ENCODE measurements at regions not wholly inside any gene's neighbourhood (a gene's known extent, or its start where the extent isn't known, plus 50 kb on each side); places are given as distances from the start of the nearest gene placed in this dataset.

DNA sequence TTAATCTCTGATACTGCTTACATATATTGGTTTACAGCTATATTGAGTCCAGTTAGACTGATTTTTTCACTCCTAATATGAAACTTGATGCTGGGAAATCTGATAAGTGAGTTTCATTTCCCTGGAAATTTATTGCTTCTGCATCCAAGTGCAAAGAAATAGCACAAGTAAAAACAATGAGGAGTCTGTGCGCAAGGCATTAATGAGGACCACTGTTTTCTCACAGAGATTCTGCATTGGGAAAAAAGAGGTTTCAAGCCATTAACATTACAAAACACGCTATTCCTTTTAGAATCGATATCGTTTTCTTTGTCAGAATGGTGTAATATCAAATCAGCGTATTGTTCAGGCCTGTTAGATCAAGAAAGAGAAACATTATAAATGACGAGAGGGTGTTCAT lies 723.3 kb upstream of the ARRDC4 start (continued):
- TF ChIP-seq ZBTB8A (IDR thresholded peaks at IDR 0.05; ENCODE audit: partially characterized antibody) (no peak), FOXA3 (CRISPR knock-in tag; conservative IDR thresholded peaks at IDR 0.05 in 1 of 2, IDR thresholded peaks at IDR 0.05 in 1 of 2) (no peak), CSDE1 (IDR thresholded peaks at IDR 0.05) (no peak)

DNA sequence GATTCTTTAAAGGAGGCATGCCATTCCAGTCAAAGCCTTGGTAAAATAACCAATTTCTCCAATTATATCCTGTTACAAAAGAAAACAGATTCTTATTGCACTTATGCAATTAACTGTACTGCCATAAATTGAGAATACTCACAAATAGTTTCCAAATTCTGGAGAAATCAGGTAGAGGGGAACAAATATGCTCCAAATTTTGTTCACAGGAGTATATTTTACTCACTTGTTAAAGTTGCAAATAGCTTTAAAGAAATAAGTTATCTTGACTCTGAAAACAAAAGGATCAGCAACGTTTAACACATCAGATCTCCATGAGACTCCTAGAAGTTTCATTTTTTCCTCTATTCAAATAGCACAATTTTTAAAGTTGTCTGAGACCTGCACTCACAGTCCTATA lies 712.1 kb upstream of the ARRDC4 start:
- CTCF ChIA-PET (ENCODE audit: low intra/inter-chr PET ratio) = no interaction called here
- H2AFZ ChIP-seq (ENCODE audit: low read depth, low read length) = no peak overlapping the region
- TF ChIP-seq XRCC3 (IDR thresholded peaks at IDR 0.05) = no peak
- TF ChIP-seq ZNF174 (CRISPR knock-in tag; IDR thresholded peaks at IDR 0.05) = no peak
- TF ChIP-seq RHOXF2B (CRISPR knock-in tag; conservative IDR thresholded peaks at IDR 0.05) = no peak
- no peak for TF ChIP-seq RBM25 (IDR thresholded peaks at IDR 0.05; ENCODE audit: low read depth, low read length, severe bottlenecking)
- TF ChIP-seq STAT5A (IDR thresholded peaks at IDR 0.05; ENCODE audit: borderline replicate concordance, low read length) = no peak
- no peak for TF ChIP-seq FOXP1 (CRISPR knock-in tag; IDR thresholded peaks at IDR 0.05)
- TF ChIP-seq ZNF12 (CRISPR knock-in tag; IDR thresholded peaks at IDR 0.05) = no peak
- TF ChIP-seq HNRNPL (IDR thresholded peaks at IDR 0.05; ENCODE audit: low read depth, low read length) = no peak
- no peak for TF ChIP-seq POLR2A (conservative IDR thresholded peaks at IDR 0.05)
- no peak for TF ChIP-seq ESRRB (CRISPR knock-in tag; IDR thresholded peaks at IDR 0.05; ENCODE audit: borderline replicate concordance)
- TF ChIP-seq ARID2 (IDR thresholded peaks at IDR 0.05) = no peak
- intact Hi-C loops (cut with micrococcal nuclease) (loop anchor here (10.0 kb wide), 1 partner anchor 506 kb away; no protein-coding TSS in a partner anchor), in situ Hi-C loops (cut with MboI) (loop anchor here (25.0 kb wide), 2 partner anchors 911 to 1361 kb away; partner anchors contain the start of gene NR2F2)
- ATAC-seq (no peak), DNase-seq (ENCODE audit: extremely low read depth in 1 of 4, low spot score in 3 of 4) (no peak), FAIRE-seq (no peak)
- no peaks in the 10 kb centered on the region for H3K79me2 ChIP-seq (ENCODE audit: control insufficient read depth, insufficient read depth, low read length)
- H3K27ac ChIP-seq (ENCODE audit: extremely low read depth, low read depth, low read length) = no peak overlapping the region
- no peaks in the 10 kb centered on the region for H3K27me3 ChIP-seq (ENCODE audit: control insufficient read depth in 2 of 2, insufficient read depth in 2 of 2, low read length in 2 of 2)
- no peaks in the 10 kb centered on the region for H3K4me1 ChIP-seq (replicated peaks in 1 of 2; ENCODE audit: control insufficient read depth in 2 of 2, insufficient read depth in 2 of 2, low read length in 2 of 2)
- no TSS peak for BruUV-seq (replicated peaks)
- no peak overlapping the region for H3K9ac ChIP-seq (ENCODE audit: insufficient read depth in 1 of 2, low read depth in 2 of 2, low read length in 2 of 2)
- WGBS (ENCODE audit: insufficient coverage, low coverage, missing lambda C conversion rate) = 0% methylated on average over 1 of the region's 1 CpG
- H3K4me2 ChIP-seq (ENCODE audit: insufficient read depth, low read length) = no peak overlapping the region
- POLR2A ChIA-PET = no interaction called here
- no peaks in the 10 kb centered on the region for H3K36me3 ChIP-seq (ENCODE audit: control insufficient read depth, insufficient read depth, low read length)
- H3K9me1 ChIP-seq (ENCODE audit: control insufficient read depth, insufficient read depth, low read length) = no peaks in the 10 kb centered on the region
- H3K9me3 ChIP-seq (replicated peaks; ENCODE audit: control insufficient read depth, insufficient read depth, low read depth, low read length) = no peaks in the 10 kb centered on the region
- H4K20me1 ChIP-seq (replicated peaks; ENCODE audit: control insufficient read depth, insufficient read depth, low read length) = no peaks in the 10 kb centered on the region
- H3K4me3 ChIP-seq = no peak overlapping the region

All from K562 (cell line).